ENCODE measurements at regions not wholly inside any gene's neighbourhood (a gene's known extent, or its start where the extent isn't known, plus 50 kb on each side); places are given as distances from the start of the nearest gene placed in this dataset.

DNA sequence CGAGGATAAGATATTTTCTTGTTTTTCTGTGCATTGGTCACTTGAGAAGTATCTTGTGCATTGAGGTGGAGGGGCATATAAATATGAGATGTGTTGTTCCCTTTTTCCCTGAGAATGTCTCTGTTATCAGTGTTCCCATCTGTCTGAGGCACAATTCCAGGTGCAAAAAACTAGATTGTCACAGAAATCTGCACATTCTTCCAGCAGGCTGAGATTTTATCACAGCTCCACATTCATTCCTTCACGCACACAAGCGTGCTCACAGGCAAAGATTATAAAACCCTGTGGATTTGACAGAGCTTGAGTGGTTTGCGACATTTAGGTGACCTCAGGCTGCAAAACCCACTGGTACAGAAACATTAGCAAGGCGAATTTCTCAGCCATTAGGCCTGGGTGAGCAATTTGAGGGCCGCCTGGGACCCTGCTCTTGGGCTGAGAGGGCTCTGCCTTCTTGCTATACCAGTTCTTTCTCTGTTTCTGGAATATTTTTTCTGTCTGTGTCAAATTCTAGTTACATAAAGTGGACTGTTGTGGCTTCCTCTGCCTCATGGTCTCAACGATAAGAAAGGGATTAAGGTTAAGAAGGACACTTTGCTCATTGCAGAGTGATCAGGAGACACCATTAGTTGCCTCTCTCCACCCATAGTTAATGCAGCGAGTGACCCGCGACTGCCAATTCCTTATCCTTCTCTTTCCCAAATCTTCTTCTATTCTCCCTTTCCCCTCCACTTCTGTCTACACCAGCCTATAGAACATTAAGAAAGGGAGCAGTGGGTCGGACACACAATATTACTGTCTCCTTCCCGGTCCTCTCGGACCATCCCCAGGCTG, 86.7 kb upstream of the C1QTNF7 start:
- DNase-seq: no peak

DNA sequence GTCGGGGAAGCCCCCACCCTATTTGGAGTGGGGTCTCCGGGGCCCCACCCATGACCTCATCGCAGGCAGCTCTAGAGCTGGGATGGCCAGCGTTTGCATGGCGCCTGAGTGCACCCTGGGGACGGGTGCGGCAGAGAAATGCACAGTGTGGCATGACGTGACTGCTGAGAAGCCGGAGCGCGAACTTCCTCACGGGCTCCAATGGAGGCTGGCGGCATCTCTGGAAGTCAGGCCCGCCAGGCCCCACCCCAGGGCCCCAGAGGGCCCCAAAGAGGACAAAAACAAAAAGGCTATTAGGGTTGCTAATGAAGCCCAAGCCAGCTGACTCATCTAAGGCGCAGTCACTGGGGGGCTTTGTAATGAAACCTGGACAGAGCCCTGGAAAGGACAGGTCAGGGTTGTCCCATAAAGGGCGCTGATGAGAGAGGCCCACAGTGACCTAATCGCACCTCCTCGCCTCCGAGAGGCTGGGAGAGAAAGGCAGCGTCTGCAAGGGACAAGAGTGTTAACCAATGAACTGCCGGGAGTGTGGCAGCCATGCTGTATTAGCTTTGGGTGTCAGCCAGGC, 86.0 kb upstream of the C1QTNF7 start:
- no peak for DNase-seq

DNA sequence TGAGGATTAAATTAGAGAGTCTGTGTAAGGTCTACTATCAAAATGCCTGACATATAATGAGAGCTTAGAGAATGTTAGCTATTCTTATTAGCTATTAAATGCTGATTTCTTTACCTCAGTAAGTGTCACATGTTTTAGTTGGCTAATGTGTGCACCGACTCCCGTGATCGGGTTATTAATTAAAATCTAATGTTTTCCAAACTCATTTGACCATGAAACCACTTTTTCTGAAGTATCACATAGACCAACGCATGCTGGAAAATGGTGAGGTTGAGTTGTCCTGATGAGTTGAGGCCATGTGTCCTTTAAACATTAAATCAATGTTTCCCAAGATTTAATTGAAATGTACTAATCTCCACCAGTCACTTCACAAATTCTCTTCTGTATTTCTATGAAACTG, 84.8 kb upstream of the C1QTNF7 start:
- DNase-seq: no peak

DNA sequence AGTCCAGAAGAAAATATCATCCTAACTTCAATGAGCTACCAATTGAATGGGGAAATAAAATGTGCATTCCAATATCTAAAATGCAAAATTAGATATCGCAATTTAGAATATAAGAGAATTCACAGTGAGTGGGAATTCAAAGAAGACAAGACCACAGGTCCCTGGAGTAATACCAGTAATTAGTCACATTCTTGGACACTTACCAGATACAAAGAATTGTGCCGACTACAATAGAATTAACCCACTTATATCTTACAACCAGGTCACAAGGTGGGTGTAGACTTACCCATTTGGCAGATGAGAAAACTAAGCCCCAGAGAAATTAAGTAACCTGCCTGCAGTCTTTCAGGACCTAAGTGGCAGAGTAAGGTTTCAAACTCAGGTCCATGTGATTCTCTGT, 84.3 kb upstream of the C1QTNF7 start:
- no peak for DNase-seq

DNA sequence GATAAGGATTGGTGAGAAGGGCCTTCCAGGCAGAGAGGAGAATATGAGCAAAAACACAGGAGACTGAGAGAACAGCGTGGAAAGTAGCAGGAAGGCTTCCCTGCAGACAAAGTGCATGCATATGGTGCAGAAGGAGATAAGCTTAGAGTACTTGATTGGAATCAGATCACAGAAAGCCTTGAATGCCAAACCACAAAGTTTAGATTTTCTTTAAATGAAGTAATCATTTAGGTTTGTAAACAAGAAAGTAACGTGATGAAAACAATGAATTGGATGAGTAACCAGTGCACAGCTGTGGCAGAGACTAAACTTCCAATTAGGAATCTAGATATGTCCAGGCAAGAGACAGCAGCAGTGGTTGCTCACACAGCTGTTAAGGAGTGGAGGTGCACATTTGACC, 83.8 kb upstream of the C1QTNF7 start:
- no peak for DNase-seq

DNA sequence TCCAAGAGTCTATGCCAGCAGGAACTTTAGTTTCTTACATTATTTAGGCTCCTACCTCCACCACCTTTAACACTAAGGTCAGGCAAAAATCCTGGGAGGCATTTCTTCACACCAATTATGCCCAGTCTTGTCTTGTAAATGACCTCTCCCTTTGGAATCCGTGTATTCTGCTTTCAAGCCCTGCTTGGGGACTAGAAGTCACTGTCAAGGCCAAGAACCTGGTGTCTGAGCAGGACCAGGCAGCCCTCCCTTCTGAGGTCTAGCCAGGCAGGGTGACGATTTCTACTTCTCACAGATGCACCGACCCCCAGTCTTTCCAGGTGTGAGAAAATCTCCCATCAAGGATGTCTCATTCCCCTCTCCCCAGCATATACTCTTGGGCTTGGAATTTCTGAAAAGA, 82.7 kb upstream of the C1QTNF7 start:
- DNase-seq: no peak

DNA sequence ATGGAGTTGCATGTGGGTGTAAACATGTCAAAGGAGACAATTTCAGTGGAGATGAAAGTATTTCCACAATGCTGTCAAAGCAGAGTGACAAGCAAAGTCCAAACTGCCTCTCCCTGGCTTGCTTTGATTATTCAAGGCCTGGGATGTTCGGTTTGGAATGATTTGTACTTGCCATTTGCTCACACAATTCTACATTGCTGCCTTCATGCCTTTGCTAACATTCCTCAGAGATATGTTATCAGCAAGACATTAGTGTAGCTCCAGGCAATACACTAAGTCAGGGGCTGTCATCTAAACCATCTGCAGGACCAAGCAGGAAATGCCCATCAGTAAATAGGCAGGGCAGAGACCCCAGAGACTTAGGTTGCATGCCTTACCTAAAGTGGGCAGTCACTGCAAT, 79.6 kb upstream of the C1QTNF7 start:
- no peak for DNase-seq

DNA sequence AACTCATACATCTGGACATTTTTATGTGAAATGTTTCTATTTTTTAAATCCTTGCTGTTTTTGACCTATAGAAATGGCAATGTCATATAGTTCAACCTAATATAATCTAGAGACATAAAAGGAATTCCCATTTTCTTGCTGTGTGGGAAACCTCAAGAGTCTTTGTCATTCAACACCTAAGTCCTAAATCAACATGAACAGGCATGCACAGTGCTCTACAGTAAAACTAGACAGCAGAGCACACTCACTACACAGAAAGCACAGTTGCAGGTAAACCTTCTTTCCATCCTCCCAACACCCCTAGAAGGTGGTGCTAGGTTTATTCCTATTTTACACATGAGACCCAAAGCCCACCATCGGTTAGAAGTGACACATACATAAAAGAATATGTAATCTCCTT, 79.1 kb upstream of the C1QTNF7 start:
- DNase-seq: no peak

DNA sequence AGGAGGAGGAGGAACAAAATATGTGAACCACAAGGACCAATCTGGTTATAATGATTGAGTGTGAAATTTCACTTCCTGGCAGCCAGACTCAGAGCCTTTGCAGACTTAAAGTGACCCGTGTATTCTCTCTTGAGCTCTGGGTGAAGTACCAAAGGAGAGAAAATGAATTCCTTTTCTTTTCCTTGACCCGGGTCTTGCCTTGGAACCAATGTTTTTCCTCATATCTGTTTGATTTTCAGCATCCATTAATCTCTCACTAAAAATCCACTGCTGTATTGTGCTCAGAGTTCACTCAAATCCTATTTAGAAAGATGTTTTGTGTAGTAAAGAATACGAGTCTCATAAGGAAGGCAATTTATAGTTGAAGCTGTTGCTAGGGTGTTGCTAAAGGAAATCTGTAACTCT, 78.3 kb upstream of the C1QTNF7 start:
- DNase-seq: peak in 1 of 5 donors; percentile 2

DNA sequence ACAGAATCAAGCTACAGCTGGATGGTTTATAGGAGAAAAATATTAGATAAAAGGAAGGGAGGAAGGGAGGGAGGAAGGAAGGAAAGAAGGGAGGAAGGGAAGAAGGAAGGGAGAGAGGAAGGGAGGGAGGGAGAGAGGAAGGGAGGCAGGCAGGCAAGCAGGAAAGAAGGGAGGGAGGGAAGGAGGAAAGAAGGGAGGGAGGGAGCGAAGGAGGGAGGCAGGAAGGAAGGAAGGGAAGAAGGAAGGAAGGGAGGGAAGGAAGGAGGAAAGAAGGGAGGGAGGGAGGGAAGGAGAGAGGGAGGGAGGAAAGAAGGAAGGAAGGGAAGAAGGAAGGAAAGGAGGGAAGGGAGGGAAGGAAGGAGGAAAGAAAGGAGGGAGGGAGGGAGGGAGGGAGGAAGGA, 77.9 kb upstream of the C1QTNF7 start:
- no peak for DNase-seq

DNA sequence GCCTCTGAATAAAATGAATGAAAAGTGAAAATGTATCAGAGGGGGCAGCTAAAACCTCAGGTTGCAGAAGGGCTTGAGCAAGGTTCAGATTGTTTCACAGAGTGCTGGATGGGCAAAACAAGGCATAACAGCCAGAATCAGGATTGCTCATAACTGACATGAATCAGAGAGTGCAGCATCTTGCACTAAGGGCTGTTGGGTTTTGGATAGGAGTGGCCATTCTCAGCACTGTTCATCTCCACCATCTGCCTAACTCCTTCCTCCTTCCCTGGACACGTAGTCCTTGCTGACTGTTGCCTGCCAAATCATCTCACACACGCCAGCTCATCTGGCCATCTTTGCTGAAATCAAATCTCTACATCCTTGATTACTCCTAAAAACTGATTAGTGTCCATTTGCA, 75.3 kb upstream of the C1QTNF7 start:
- DNase-seq: no peak

DNA sequence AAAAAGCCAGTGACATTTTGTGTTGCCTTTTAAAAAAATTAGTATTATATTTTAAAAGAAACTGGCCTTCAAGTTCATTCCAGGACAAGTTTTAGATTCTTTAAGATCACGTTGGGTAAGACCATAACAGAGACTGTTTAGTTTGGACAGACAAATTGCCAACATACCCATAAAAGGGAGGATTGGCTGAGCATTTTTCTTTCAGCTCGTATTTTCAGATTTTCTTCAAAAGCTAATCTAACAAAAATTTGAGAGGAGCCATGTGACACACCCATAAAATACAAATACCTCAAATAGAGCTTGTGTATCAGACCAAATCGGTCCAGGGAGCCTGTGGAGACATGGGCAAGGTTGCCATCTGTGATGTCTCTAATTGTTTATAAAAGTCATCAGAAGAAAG, 74.6 kb upstream of the C1QTNF7 start:
- no peak for DNase-seq

DNA sequence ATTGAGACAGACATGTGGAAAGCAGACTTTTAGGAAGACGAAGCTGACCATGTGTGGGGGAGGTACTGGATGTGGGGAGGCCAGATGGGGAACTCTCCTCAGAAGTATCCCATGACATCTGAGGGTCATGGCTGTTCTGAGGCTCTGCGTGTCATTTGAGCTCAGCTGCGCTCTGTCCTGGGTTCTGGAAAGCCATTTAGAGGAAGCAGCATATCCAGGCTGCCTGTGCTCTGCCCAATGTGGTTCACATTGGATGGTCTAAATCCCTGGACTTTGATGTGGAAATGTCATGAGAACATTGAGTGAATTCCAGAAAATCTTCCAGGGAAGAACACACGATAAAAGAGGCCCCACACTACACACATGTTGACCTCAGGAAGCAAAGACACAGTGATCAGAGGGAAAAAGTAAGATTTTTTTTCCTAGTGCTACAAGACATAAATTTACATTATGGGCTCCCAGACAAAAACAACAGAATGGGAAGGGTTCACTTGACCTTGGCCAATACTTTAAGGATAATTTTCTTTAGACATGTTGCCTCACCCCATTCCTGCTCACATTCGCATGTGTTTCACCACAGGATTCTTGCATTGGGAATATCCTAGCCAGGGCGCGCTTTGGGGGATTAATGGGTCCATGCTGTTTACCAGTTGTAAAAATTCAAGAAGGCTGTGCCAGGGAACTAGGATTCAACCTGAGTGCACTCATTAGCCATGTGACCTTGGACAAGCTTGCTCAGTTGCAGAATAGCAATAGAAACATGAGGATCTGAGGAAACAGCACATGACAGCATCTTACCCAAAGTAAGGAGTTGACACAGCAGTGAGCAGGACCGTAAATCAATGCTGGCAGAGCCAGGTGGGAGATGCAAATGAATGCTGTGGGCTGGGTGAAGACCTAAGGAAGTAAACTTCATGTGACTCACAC, 73.2 kb upstream of the C1QTNF7 start:
- DNase-seq: no peak

DNA sequence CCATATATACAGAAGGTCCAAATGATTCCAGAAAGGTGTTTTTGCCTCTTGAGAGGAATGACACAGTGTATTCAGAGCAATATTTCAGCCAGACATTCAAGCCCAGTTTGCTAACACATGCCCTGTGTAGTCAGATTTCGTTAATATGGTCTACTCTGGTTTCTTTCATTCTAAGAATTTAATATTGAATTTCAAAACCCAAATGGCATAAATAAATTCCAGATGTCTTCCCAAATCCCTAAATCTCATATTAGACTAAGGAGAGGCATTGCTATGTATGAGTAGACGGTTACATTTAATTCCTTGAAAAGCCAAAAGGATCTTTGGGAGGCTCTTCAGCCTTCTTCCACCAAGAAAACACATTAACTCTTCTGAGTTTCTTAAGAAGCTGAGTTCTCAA, 66.3 kb upstream of the C1QTNF7 start:
- DNase-seq: no peak

DNA sequence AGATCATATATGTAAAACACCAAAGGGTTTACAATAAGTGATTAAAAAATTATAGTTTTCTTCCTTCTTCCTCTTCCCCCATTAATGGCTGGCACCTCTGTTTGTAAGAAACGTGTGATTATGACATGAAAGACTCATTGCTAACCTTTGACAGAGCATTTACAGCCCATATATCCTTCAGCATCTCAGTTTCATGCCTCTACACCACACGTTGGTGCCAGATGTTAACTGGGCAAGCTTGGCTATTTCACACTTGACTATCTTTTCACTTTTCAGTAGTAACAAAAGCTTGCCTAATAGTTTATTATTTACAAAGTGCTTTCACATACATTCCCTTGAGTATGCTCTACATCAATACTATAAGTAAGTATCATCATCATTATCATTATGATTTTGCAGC, 65.3 kb upstream of the C1QTNF7 start:
- no peak for DNase-seq

DNA sequence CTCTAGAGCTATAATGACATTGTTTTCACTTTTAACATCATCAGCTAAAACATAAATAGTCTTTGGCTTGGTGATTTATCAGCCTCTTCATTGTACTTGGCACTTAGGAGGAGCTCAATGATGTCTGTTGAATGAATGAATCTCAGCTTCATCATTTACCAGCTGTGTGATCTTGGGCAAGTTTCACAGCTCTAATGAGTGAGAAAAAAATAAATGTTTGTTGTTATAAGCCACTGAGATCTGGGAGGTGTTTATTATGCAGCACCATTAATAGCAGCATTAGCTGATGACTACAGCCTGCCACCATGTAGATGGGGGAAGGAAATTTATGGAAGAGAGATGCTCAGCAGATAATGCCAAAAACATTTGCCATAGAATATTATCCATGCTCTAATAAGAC, 63.6 kb upstream of the C1QTNF7 start:
- DNase-seq: no peak

DNA sequence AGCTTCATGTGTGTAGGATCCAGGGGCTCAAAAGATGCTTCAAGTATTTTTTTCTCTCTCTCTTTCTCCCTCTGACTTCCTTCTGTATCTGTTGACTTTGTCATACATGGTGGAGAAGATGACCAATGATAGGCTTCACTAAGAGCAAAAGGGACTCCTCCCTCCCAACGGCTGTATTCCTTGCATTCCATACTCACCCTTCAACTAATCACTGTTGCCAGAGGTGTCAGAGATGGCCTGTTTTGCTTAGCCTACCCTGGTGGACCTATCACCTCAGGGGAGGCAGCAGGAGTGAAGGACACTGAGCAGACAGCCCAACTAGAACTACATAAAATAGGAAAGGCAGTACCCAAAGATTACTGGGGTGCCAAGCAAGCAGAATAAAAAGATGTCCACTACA, 62.2 kb upstream of the C1QTNF7 start:
- no peak for DNase-seq

DNA sequence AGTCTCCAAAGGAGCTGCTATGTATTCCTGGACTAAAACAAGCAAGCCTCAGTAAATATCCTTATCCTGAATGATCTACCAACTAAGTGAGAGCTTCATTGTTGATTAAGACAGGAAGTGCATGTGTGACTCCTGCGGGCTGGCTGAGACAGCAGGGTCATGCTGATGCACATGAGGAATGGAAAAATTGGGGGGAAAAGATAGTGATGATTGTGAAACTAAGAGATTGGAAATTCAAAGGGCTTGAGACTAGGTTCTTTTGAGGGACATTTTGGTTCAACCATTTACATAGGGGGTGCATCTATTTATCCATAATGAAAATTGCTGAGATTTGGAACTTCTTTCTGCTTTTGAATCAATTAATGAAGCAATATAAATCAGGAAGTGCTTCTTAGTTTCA, 61.1 kb upstream of the C1QTNF7 start:
- no peak for DNase-seq

DNA sequence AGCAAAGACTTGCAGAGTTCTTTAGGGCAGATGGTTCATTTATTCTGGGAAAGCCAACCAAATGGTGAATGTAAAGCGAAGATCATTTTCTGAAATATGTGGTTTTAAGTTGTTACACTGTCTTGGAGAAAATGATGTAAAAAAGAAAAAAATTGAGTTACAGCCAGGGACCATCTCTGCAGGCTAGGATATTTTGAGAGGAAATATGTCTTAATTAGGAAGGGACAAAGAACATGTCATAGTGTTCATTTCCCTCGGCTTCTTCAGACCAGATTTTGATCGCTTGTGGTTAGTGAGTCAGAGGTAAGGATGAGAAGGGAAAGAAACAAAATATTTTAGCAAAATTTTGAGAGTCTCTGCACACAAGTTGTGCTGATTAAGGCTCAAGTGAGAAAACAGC, 59.0 kb upstream of the C1QTNF7 start:
- peak in 1 of 5 donors; percentile 27 for DNase-seq

DNA sequence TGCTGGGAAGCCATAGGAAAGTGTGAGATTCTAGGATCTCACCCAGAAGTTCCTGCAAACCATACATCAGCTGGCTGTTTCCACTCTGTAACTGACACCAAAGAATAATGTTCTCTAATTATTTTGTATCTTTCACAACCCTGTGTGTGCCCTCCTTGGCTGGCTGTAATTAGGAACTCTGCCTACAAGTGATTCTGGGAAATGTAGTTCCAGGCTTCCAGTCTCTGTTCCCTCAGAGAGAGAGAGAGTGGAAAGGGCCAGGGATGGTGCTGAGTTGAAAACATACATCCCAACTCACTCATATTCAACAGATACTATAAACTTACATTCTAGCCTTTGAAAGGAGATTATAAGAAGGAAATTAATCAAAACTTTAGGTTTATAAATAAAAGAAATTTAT, 57.5 kb upstream of the C1QTNF7 start:
- no peak for DNase-seq

DNA sequence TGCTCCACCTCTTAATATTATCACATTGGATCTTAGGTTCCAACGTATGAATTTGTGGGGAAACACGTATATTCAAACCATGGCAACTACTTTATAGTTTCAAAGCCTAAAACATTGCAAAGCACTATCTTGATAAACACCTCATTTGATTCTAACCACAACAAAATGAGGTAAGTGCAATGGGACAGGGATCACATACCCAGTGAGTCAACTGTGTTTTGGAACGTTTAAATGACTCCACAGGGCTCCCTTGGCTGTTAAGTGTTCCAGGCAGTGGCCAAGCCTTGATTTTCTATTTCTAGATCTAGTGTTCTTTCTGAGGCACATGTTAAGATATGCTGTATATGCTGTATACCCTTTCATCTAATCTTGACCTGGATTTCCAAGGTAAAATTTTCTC, 54.5 kb upstream of the C1QTNF7 start:
- DNase-seq: peak in 1 of 5 donors; percentile 13

DNA sequence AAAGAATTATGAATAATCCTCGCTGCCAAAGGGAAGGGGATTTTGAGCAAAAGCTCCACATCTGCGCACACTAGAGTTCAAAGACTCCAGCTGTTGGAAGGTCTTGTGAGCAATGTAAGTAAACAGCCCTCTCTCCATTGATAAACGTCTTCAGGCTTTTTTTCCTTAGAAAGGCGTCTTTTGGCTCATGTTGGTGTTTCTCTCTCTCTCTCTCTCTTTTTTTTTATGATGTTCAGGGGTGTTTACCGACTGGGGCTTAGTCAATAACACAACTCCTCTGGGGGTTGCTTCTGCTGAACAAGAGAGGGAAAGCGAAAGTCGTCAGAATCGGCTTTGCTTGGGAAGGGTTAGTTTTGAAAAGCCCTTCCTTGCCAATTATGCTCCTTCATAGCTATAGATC, 53.2 kb upstream of the C1QTNF7 start:
- no peak for DNase-seq

DNA sequence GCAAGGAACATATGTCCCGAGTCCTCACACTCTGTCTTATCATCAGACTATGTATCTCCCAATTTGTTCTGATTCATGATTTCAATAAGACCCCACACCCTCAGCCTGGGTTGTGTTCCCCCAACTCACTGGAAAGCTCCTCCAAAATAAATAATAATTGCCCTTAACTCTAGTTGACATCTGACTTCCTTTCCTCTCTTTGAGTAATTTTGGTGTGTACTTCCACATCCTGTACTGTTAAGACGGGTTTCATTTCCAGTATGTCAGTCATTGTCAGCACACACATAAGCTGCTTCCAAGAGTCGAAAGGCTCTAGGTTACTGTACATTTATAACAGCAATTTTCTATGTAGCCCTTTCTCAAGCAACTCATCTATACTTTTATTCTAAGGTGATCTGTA, 52.2 kb upstream of the C1QTNF7 start:
- DNase-seq: peak in 1 of 5 donors; percentile 66

DNA sequence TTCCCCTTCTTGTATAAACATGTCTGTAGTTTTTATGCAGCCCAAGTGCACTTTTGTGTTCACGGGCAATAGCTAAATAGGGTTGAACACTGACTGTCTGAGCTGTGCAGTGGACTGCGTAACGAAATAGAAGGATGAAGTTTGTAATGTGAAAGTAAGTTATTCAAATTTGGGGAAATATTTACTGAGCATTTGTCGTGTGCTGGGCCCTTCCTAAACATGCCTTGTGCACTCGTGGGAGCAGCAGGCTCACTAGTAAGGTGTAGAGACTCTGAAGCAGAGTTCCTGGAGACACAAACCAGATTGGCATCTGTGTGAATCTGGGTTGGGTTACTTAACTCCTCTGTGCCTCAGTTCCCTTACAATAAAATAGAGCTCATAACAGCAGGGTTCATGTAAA, 51.7 kb upstream of the C1QTNF7 start:
- DNase-seq: no peak

Measured in T-helper 1 cell (primary cell).